Fibroblast of the aortic adventitia (primary cell): ENCODE measurements at regions not wholly inside any gene's neighbourhood (a gene's known extent, or its start where the extent isn't known, plus 50 kb on each side); places are given as distances from the start of the nearest gene placed in this dataset.
"Not testable (repeated sequence)": the region's sequence is repeated elsewhere in the genome, so short reads cannot be mapped to it uniquely, and the experiment has no call there.

Experiments used
- DNase-seq: peaks from one replicate; pipeline ENCODE4 v3.0.0-alpha.2; 2010; ENCODE audit warnings: low read depth
- H3K4me3 ChIP-seq: 2 replicates; pipeline ENCODE4 v1.5.1; 2011; ENCODE audit warnings: low read depth, mild to moderate bottlenecking, control low read depth, low read length, moderate library complexity

- peak; percentile 26 for DNase-seq
- H3K4me3 ChIP-seq: not testable (repeated sequence)
These were observed 247.2 kb downstream of the BCL2L11 start for GRCh38 chr2:111367871-111368270.

- H3K4me3 ChIP-seq, DNase-seq: not testable (repeated sequence)
These were observed 247.6 kb downstream of the BCL2L11 start for GRCh38 chr2:111368288-111368687.

GRCh38 chr2:111373060-111373459 is 252.3 kb downstream of the BCL2L11 start:
- H3K4me3 ChIP-seq, DNase-seq: not testable (repeated sequence)

- DNase-seq, H3K4me3 ChIP-seq: not testable (repeated sequence)
These were observed 253.3 kb downstream of the BCL2L11 start for GRCh38 chr2:111373989-111374388.

GRCh38 chr2:111374734-111375133 is 254.0 kb downstream of the BCL2L11 start:
- H3K4me3 ChIP-seq, DNase-seq: not testable (repeated sequence)

- DNase-seq: not testable (repeated sequence)
These were observed 254.7 kb downstream of the BCL2L11 start for GRCh38 chr2:111375320-111375883.

GRCh38 chr2:111376272-111376970 is 255.7 kb downstream of the BCL2L11 start:
- not testable (repeated sequence) for H3K4me3 ChIP-seq, DNase-seq

More at GRCh38 chr2:111375320-111375883, 254.7 kb downstream of the BCL2L11 start:
- not testable (repeated sequence) for H3K4me3 ChIP-seq

GRCh38 chr2:111376971-111377352 is 256.2 kb downstream of the BCL2L11 start:
- DNase-seq, H3K4me3 ChIP-seq: not testable (repeated sequence)

- not testable (repeated sequence) for DNase-seq
These were observed 256.8 kb downstream of the BCL2L11 start for GRCh38 chr2:111377386-111377959.

GRCh38 chr2:111378348-111378747 is 257.6 kb downstream of the BCL2L11 start:
- not testable (repeated sequence) for H3K4me3 ChIP-seq

More at GRCh38 chr2:111377386-111377959, 256.8 kb downstream of the BCL2L11 start:
- H3K4me3 ChIP-seq: not testable (repeated sequence)

GRCh38 chr2:111380733-111381439 is 260.2 kb downstream of the BCL2L11 start:
- H3K4me3 ChIP-seq, DNase-seq: not testable (repeated sequence)

More at GRCh38 chr2:111378348-111378747, 257.6 kb downstream of the BCL2L11 start:
- DNase-seq: not testable (repeated sequence)

- not testable (repeated sequence) for H3K4me3 ChIP-seq, DNase-seq
These were observed 261.0 kb downstream of the BCL2L11 start for GRCh38 chr2:111381530-111382306.

GRCh38 chr2:111382507-111382906 is 261.8 kb downstream of the BCL2L11 start:
- H3K4me3 ChIP-seq, DNase-seq: not testable (repeated sequence)

- H3K4me3 ChIP-seq, DNase-seq: not testable (repeated sequence)
These were observed 262.6 kb downstream of the BCL2L11 start for GRCh38 chr2:111383311-111383710.

GRCh38 chr2:111385226-111385957 is 264.7 kb downstream of the BCL2L11 start:
- H3K4me3 ChIP-seq, DNase-seq: not testable (repeated sequence)

GRCh38 chr2:111390605-111391004 is 269.9 kb downstream of the BCL2L11 start:
- H3K4me3 ChIP-seq, DNase-seq: not testable (repeated sequence)

- peak; percentile 18 for DNase-seq
- H3K4me3 ChIP-seq: not testable (repeated sequence)
These were observed 274.8 kb downstream of the BCL2L11 start for GRCh38 chr2:111395350-111396128.
